ENCODE measurements at regions not wholly inside any gene's neighbourhood (a gene's known extent, or its start where the extent isn't known, plus 50 kb on each side); places are given as distances from the start of the nearest gene placed in this dataset.
"Not testable (repeated sequence)": the region's sequence is repeated elsewhere in the genome, so short reads cannot be mapped to it uniquely, and the experiment has no call there.

GRCh38 chr10:56447613-56448012 is 86.6 kb upstream of the ZWINT start:
- DNase-seq (ENCODE audit: low read depth) = not testable (repeated sequence)

- not testable (repeated sequence) for DNase-seq (ENCODE audit: low read depth)
These were observed 80.3 kb upstream of the ZWINT start for GRCh38 chr10:56441337-56441736.
